ENCODE measurements at regions not wholly inside any gene's neighbourhood (a gene's known extent, or its start where the extent isn't known, plus 50 kb on each side); places are given as distances from the start of the nearest gene placed in this dataset.

GRCh38 chrX:39905538-39905891, 192.2 kb downstream of the BCOR start:
- peaks cover 16% of the 10 kb centered on the region for H3K4me1 ChIP-seq
- ChIA-PET CTCF (no interaction called here), POLR2A (no interaction called here)
- no peaks in the 10 kb centered on the region for H3K27me3 ChIP-seq (replicated peaks; ENCODE audit: control insufficient read depth, insufficient read depth, low read length)
- H3K4me3 Mint-ChIP-seq (ENCODE audit: unreplicated experiment), result no peak overlapping the region
- peaks cover 8% of the 10 kb centered on the region for H3K36me3 Mint-ChIP-seq (ENCODE audit: insufficient read depth, unreplicated experiment)
- no peak for DNase-seq
- TF ChIP-seq CTCF (IDR thresholded peaks at IDR 0.05; ENCODE audit: insufficient read depth in 1 of 2, low read depth in 1 of 2, low read length in 1 of 2, severe bottlenecking in 1 of 2, unreplicated experiment in 1 of 2), result no peak
- H3K9me3 Mint-ChIP-seq (ENCODE audit: unreplicated experiment), result no peaks in the 10 kb centered on the region
- H3K9me3 ChIP-seq, result no peaks in the 10 kb centered on the region
- peaks cover 10% of the 10 kb centered on the region for H3K4me1 Mint-ChIP-seq (ENCODE audit: low read depth, unreplicated experiment)
- H3K4me3 ChIP-seq (ENCODE audit: low read depth, low read length), result no peak overlapping the region
- BruUV-seq (replicated peaks), result no TSS peak
- H3K27me3 Mint-ChIP-seq (ENCODE audit: insufficient read depth, unreplicated experiment), result no peaks in the 10 kb centered on the region
- H3K27ac Mint-ChIP-seq (ENCODE audit: unreplicated experiment), result no peak overlapping the region
- intact Hi-C loops (cut with micrococcal nuclease; ENCODE audit: unreplicated experiment), result no loop called here
- no peaks in the 10 kb centered on the region for H3K36me3 ChIP-seq (ENCODE audit: control insufficient read depth, insufficient read depth, low read length)

GRCh38 chrX:39905946-39906345, 191.8 kb downstream of the BCOR start:
- no peaks in the 10 kb centered on the region for H3K27me3 Mint-ChIP-seq (ENCODE audit: insufficient read depth, unreplicated experiment)
- H3K4me1 ChIP-seq, result peaks cover 16% of the 10 kb centered on the region
- H3K27me3 ChIP-seq (replicated peaks; ENCODE audit: control insufficient read depth, insufficient read depth, low read length), result no peaks in the 10 kb centered on the region
- H3K4me3 Mint-ChIP-seq (ENCODE audit: unreplicated experiment), result no peak overlapping the region
- no peaks in the 10 kb centered on the region for H3K9me3 ChIP-seq
- no peaks in the 10 kb centered on the region for H3K9me3 Mint-ChIP-seq (ENCODE audit: unreplicated experiment)
- no peak overlapping the region for H3K4me3 ChIP-seq (ENCODE audit: low read depth, low read length)
- TF ChIP-seq CTCF (IDR thresholded peaks at IDR 0.05; ENCODE audit: insufficient read depth in 1 of 2, low read depth in 1 of 2, low read length in 1 of 2, severe bottlenecking in 1 of 2, unreplicated experiment in 1 of 2), result no peak
- H3K27ac Mint-ChIP-seq (ENCODE audit: unreplicated experiment), result no peak overlapping the region
- no peak for DNase-seq
- ChIA-PET CTCF (no interaction called here), POLR2A (no interaction called here)
- peaks cover 10% of the 10 kb centered on the region for H3K4me1 Mint-ChIP-seq (ENCODE audit: low read depth, unreplicated experiment)
- BruUV-seq (replicated peaks), result no TSS peak
- intact Hi-C loops (cut with micrococcal nuclease; ENCODE audit: unreplicated experiment), result no loop called here
- H3K36me3 ChIP-seq (ENCODE audit: control insufficient read depth, insufficient read depth, low read length), result no peaks in the 10 kb centered on the region
- peaks cover 8% of the 10 kb centered on the region for H3K36me3 Mint-ChIP-seq (ENCODE audit: insufficient read depth, unreplicated experiment)

- peaks cover 8% of the 10 kb centered on the region for H3K36me3 Mint-ChIP-seq (ENCODE audit: insufficient read depth, unreplicated experiment)
- intact Hi-C loops (cut with micrococcal nuclease; ENCODE audit: unreplicated experiment), result no loop called here
- Histone ChIP-seq H3K27me3 (replicated peaks; ENCODE audit: control insufficient read depth, insufficient read depth, low read length) (no peaks in the 10 kb centered on the region), H3K9me3 (no peaks in the 10 kb centered on the region), H3K4me3 (ENCODE audit: low read depth, low read length) (no peak overlapping the region), H3K4me1 (peaks cover 16% of the 10 kb centered on the region), H3K36me3 (ENCODE audit: control insufficient read depth, insufficient read depth, low read length) (no peaks in the 10 kb centered on the region)
- no peaks in the 10 kb centered on the region for H3K9me3 Mint-ChIP-seq (ENCODE audit: unreplicated experiment)
- DNase-seq, result peak; percentile 61 to 70
- peak overlapping the region; percentile 99 for H3K27ac Mint-ChIP-seq (ENCODE audit: unreplicated experiment)
- POLR2A ChIA-PET, result interaction anchor here (0.5 kb wide), 1 partner anchor 184 kb away, joined by 3 read pairs; no protein-coding TSS in a partner anchor
- no peak for TF ChIP-seq CTCF (IDR thresholded peaks at IDR 0.05; ENCODE audit: insufficient read depth in 1 of 2, low read depth in 1 of 2, low read length in 1 of 2, severe bottlenecking in 1 of 2, unreplicated experiment in 1 of 2)
- CTCF ChIA-PET, result interaction anchor here (1.1 kb wide), 1 partner anchor 105 kb away, joined by 3 read pairs; no protein-coding TSS in a partner anchor
- BruUV-seq (replicated peaks), result no TSS peak
- peak overlapping the region; percentile 66 for H3K4me3 Mint-ChIP-seq (ENCODE audit: unreplicated experiment)
- no peaks in the 10 kb centered on the region for H3K27me3 Mint-ChIP-seq (ENCODE audit: insufficient read depth, unreplicated experiment)
- H3K4me1 Mint-ChIP-seq (ENCODE audit: low read depth, unreplicated experiment), result peaks cover 10% of the 10 kb centered on the region
Measured at GRCh38 chrX:39907964-39908661, 189.6 kb downstream of the BCOR start.

Measured in Caco-2 (cell line).